GM18505 (cell line): ENCODE measurements at regions not wholly inside any gene's neighbourhood (a gene's known extent, or its start where the extent isn't known, plus 50 kb on each side); places are given as distances from the start of the nearest gene placed in this dataset.

ENCODE experiments used
- ATAC-seq: cut with Tn5 transposase; IDR thresholded peaks from one replicate; pipeline ENCODE4 v1.9.1; 2021; ENCODE audit not compliant: unreplicated experiment
- POLR2A ChIP-seq: IDR thresholded peaks from 4 replicates; pipeline ENCODE4 v1.6.1; 2011; ENCODE audit warnings: borderline replicate concordance; ENCODE audit not compliant: insufficient read depth, insufficient read length; ENCODE audit errors: extremely low read depth

DNA sequence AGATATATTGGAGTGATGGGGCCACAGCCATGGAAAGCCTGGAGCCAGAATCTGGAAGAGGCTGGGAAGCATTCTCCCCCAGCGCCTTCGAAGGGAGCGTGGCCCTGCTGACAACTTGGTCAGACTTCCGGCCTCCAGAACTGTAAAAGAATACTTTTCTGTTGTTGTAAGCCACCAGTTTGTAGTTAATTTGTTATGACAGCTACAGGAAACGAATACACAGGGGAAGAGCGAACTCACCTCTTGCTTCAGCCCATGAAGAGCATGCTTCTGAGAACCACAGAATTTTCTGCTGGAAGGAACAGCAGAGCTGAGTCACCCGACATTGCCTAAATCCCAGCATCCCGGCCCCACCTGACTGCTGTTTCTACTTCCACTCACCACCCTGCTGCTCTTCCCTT is 501.7 kb downstream of the SHQ1 start:
- TF ChIP-seq POLR2A, result no peak
- no peak for ATAC-seq

DNA sequence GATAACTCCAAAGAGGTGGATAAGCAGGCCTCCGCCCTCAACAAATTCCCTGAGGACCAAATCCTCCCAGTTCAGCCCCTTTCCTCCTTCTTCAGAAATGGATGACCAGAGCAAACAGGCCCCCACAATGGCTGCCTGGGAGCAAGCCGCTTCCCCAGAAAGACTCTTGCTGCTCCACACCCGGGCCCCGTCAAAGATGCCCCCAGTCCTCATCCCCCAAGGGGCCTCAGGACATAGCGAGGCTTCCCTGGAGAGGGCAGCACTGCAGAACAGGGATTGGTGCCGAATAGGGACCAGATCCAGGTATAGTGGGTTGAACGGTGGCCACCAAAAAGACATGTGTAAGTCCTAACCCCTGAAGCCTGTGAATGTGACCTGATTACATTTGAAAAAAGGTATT is 502.3 kb downstream of the SHQ1 start:
- TF ChIP-seq POLR2A, result no peak
- no peak for ATAC-seq

DNA sequence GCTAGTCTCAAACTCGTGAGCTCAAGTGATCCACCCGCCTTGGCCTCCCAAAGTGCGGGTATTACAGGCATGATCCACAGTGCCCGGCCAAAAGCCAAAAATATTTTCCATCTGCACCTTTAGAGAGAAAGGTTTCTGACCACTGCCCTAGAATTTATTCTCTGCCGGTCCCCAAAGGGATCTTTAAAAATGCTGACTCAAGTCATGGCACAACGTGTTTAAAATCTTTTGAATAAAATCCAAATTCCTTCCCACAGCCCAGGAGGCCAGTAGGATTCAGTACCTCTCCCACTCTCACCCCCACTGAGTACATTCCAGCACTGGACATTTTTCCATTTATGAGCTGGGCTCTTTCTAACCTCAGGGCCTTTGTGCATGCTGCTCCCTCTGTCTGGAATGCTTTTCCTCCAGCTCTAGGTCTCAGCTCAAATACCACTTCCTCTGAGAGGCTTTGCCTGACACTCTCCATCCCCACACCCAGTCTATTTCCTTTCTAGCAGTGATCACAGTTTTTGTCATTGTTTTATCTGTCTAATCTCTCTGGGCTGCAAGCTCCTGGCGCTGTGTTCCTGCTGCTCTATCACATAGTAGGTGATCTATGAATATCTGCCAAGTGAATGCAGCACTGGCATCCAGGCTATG is 502.9 kb downstream of the SHQ1 start:
- no peak for ATAC-seq
- no peak for TF ChIP-seq POLR2A

DNA sequence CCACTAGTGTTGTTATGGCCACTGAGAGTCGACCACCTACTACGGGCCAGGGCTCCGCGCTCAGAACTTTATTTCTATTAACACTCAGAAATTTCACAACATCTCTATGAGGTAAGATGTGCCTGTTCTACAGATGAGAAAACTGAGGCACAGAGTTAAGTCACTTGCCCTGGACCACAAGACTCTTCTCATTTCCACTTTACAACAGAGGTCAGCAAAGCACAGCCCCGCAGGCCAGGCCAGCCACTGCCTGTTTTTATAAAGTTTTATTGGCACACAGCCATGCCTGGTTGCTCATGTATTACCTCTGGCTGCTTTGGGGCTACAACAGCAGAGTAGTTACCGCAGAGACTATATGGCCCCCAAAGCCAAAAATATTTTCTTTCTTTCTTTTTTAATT is 503.6 kb downstream of the SHQ1 start:
- no peak for ATAC-seq
- TF ChIP-seq POLR2A, result no peak

DNA sequence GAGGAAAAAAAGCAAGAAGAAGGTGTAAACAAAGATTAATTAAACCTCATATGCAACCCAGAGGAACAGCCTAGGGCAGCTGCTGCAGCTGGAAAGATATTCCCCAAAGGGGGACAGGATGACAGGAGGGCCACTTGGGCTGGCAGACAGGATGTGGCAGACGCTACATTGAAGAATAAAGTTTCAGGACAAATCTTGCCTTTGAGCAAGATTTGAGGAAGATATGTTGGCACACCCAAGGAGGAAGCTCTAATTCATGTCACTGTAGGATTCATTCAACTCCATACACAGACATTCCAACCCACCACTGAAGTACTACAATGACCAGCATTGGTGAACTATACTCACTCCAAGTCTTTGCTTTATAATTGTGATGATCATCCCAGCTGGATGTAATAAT is 504.0 kb downstream of the SHQ1 start:
- TF ChIP-seq POLR2A, result no peak
- ATAC-seq, result no peak

DNA sequence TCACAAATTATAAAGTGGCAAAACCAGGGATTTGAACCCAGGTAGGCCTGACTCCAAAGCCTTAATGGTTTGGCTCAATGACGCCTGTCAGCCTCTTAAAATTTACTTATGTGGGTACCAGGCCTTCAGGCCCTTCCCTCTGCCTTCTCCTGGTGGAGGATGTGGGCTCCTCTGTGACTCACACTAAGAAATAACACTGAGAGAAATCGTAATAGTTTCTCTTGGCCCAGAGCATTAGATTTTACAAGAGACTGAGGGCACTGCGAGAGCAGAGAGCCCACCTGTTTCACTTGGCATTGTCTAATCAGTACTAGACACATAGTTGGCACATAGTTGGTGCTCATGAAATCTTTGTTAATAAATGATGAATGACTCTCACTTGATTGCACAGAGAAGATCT is 505.2 kb downstream of the SHQ1 start:
- no peak for ATAC-seq
- TF ChIP-seq POLR2A, result no peak

DNA sequence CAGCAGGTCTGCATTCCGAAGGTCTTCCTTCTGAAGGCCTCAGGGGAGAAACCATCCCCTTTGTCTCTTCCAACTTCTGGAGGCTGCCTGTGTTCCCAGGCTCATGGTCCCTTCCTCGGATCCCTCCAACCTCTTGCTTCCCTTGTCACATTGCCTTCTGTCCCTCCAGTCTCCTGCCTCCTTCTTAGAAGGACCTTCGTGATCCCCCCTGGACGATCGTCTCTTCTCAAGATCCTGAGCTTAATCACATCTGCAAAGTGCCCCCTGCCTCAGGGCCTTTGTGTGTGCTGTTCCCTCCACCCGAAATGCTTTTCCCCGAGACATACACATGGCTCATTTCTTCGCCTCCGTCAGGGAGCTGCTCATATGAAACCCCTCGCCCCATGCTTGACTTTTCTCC is 505.8 kb downstream of the SHQ1 start:
- TF ChIP-seq POLR2A, result no peak
- no peak for ATAC-seq

DNA sequence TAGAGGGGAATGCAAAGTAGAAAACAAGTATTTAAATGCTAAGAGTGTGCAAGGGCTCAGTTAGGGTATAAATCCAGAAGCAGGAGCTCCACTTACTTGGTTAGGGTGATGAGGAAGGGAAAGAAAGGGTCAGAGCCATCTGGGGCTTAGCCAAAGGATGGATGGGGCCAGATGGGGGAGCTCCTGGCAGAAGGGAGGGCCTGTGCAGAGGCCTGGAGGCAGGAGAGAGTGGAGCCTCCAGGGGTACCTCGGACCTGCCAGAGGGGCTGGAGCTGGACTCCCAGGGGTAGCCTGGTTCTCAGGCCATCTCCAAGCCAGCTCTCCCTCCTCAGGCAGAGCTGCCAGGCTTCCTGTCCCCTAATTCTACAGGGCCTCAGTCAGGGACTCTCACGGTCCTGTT is 506.3 kb downstream of the SHQ1 start:
- no peak for ATAC-seq
- TF ChIP-seq POLR2A, result no peak

DNA sequence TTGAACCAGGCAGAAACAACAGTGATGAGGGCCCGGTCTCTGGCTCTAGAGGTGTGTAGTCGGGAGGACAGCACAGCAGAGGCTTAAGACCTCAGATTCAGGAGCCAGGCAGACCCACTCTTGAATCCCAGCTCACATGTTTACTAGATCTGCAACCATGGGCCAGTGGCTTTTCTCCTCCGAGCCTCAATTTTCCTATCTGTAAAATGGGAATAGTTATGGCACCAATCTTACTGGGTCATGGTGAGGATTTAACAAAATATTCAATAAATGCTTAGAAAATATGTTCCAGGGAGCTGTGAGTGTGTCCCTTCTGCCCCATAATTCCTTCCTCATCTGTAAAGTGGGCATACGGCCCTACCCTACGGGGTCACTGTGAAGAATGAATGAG is 506.9 kb downstream of the SHQ1 start:
- no peak for ATAC-seq
- no peak for TF ChIP-seq POLR2A

DNA sequence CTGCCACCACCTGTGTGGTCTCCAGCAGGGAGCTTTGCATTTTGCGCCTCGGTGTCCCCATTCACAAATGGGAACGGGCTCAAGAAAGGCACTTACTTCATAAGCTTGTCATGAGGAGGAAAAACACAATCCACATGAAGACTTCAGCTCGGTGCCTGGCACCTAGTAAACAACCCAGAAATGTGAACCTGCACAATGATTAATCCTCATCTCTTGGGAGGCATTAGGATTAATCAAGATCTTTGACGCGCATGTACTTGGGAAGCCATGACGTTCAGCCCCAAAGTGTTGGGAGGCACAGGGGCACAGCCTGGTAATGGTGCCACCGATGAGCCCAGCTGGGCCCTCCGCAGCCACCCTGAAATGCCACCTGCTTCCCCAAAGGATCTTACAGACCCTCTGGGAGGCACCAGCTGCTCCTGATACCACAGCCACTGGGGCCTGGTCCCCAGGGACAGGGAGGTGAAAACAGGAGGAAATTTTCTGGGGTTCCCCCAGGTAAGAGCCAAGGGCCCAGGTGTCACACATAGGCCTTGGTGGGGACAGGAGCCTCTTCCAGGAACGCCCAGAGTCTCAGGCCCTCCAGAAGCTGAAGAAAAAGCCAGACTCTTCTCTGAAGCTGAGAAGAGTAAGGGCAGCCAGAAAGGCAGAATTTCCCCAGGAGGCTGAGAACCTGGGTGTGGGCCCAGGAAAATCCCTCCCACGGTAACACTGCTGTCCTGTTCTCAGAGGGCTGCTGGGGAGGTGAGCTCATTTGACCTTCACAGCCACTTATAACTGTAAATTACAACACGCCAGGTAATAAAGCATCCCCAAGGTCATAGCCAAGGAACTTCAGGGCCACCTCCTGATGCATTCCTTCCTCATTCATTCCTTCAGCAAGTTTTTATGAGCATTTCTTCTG is 507.5 kb downstream of the SHQ1 start:
- TF ChIP-seq POLR2A, result no peak
- no peak for ATAC-seq

DNA sequence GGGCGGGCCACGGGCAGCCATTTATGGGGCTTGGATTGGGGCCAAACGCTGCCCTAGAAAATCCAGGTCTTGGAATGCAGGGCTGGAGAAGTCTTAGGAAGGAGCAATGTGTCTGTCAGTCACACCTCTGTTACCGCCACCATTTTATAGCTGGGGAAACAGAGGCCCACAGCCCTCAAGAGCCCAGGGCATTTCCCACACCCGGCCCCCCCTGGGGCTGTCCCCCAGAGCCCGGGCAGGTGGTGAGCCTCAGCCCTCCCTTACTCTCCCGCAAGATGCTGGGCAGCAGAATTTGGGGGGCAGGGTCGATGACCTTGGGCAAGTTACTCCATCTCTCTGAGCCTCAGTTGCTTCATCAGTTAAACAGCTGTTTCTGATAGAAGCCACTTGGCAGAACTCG is 508.2 kb downstream of the SHQ1 start:
- no peak for ATAC-seq
- TF ChIP-seq POLR2A, result no peak

DNA sequence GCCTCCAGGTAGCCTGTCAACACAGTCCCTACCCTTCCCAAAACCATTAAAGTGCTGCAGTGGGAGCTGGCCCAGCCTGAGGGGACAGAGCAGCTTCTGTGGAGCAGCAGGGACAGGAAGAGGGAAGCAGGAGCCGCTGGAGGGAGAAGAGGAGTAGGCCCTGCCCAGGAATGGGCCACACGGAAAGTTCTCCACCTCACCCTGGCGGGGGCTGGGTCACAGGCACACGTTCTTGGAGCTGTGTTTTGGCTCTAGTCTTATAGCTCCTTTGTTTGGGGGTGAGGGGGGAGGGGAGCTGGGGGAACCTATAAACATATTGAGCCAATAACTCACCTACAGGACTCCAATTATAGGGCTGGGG is 508.6 kb downstream of the SHQ1 start:
- ATAC-seq, result no peak
- TF ChIP-seq POLR2A, result no peak

DNA sequence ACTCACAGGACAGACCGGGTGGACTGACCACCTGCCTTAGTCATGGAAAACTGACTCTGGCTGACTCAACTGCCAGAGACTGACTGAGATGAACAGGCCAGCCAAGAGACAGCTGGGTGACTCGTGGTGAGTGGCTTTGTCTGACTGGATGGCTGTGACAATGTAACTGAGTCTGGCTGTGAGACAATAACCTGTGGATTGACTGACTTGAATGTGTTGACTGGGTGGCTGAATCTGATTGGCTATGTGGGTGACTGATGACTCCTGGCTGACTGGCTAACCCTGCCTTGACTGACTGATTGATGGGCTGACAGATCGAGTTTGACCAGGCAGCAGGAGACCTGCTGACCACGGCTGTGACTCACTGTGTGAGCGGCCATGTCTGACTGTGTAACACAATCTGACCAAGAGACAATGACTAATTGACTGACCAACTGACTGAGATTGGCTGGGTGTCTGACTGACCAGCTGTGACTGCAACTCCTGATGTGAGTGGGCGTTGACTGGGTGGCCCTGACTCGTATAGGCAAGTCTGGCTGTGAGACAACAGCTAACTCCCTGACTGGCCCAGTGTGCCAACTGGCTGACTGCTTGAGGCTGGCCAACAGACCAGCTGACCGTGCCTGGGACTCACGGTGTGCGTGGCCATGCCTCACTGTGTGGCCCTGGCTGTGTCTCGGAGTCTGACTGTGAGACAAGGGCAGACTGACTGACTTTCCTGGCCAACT is 509.1 kb downstream of the SHQ1 start:
- no peak for TF ChIP-seq POLR2A
- ATAC-seq, result no peak
